PC-3 (cell line): ENCODE measurements at regions not wholly inside any gene's neighbourhood (a gene's known extent, or its start where the extent isn't known, plus 50 kb on each side); places are given as distances from the start of the nearest gene placed in this dataset.
"Not testable (repeated sequence)": the region's sequence is repeated elsewhere in the genome, so short reads cannot be mapped to it uniquely, and the experiment has no call there.

Source experiments
- ATAC-seq: fragments of 200-7000 bp; cut with Tn5 transposase; 2 replicates; pipeline ENCODE4 v1.9.1; 2020; ENCODE audit warnings: mild to moderate bottlenecking, moderate library complexity
- BruUV-seq: library from RNA; stranded (reverse); fragments of 400-500 nt; replicated peaks from 2 replicates; lab custom pipeline; 2021; lab: Mats Ljungman, UMichigan
- CTCF ChIA-PET: fragments of 300-600 bp; sonication (Branson Sonifier 250); formaldehyde crosslinking; loops from one replicate; lab custom pipeline; 2022; ENCODE audit warnings: antibody characterized with exemption; lab: Charles Lee
- POLR2A ChIA-PET: fragments of 300-600 bp; sonication (Branson Sonifier 250); formaldehyde crosslinking; loops from one replicate; lab custom pipeline; 2022; ENCODE audit warnings: antibody characterized with exemption; ENCODE audit not compliant: unreplicated experiment; lab: Charles Lee
- DNase-seq: peaks from one replicate; pipeline ENCODE4 v3.0.0-alpha.2; 2015
- H2AFZ ChIP-seq: fragments of 300-600 bp; sonication (generic); 2 replicates; pipeline ENCODE4 v1.6.0; 2016; ENCODE audit warnings: antibody characterized with exemption, low read length
- H3F3A ChIP-seq: fragments of 300-600 bp; sonication (generic); one replicate; pipeline ENCODE4 v1.6.0; 2017; ENCODE audit warnings: antibody characterized with exemption, low read length, control low read depth, mild to moderate bottlenecking; ENCODE audit not compliant: unreplicated experiment
- H3K27ac ChIP-seq: fragments of 300-600 bp; sonication (generic); 2 replicates; pipeline ENCODE4 v1.5.1; 2016; ENCODE audit warnings: mild to moderate bottlenecking, low read length
- H3K27me3 ChIP-seq: fragments of 300-600 bp; sonication (generic); 2 replicates; pipeline ENCODE4 v1.6.1; 2016; ENCODE audit warnings: low read length, mixed read lengths
- H3K36me3 ChIP-seq: fragments of 300-600 bp; sonication (generic); 2 replicates; pipeline ENCODE4 v1.6.1; 2016; ENCODE audit warnings: low read depth, mixed run types, low read length, mixed read lengths
- H3K4me1 ChIP-seq: fragments of 300-600 bp; sonication (generic); 2 replicates; pipeline ENCODE4 v1.5.1; 2016; ENCODE audit warnings: low read length; ENCODE audit not compliant: insufficient read depth
- H3K4me2 ChIP-seq: fragments of 300-600 bp; sonication (generic); 2 replicates; pipeline ENCODE4 v1.6.0; 2016; ENCODE audit warnings: low read length
- H3K4me3 ChIP-seq: fragments of 300-600 bp; sonication (generic); 2 replicates; pipeline ENCODE4 v1.5.1; 2016; ENCODE audit warnings: mild to moderate bottlenecking, low read length, mixed read lengths
- H3K79me2 ChIP-seq: fragments of 300-600 bp; sonication (generic); 2 replicates; pipeline ENCODE4 v1.6.1; 2017; ENCODE audit warnings: low read length, mixed read lengths
- H3K9ac ChIP-seq: fragments of 300-600 bp; sonication (generic); 2 replicates; pipeline ENCODE4 v1.6.0; 2016; ENCODE audit warnings: mild to moderate bottlenecking, low read length
- H3K9me2 ChIP-seq: fragments of 300-600 bp; sonication (generic); replicated peaks from 2 replicates; pipeline ENCODE4 v1.6.1; 2016; ENCODE audit warnings: mixed run types, low read length, mixed read lengths
- H3K9me3 ChIP-seq: fragments of 300-600 bp; sonication (generic); 2 replicates; pipeline ENCODE4 v1.6.1; 2016; ENCODE audit warnings: low read length, mixed read lengths
- H4K20me1 ChIP-seq: fragments of 300-600 bp; sonication (generic); 2 replicates; pipeline ENCODE4 v1.6.1; 2016; ENCODE audit warnings: low read length, mixed read lengths
- EZH2 ChIP-seq: fragments of 300-600 bp; sonication (generic); IDR thresholded peaks from one replicate; pipeline ENCODE4 v1.6.1; 2017; ENCODE audit warnings: antibody characterized with exemption, mild to moderate bottlenecking, low read length; ENCODE audit not compliant: unreplicated experiment
- EZH2phosphoT487 ChIP-seq: fragments of 300-600 bp; sonication (generic); IDR thresholded peaks from 2 replicates; pipeline ENCODE4 v1.6.1; 2018; ENCODE audit warnings: mild to moderate bottlenecking, antibody characterized with exemption, low read length, borderline replicate concordance
- intact Hi-C: fragments of 100-400 bp; cut with micrococcal nuclease; formaldehyde crosslinking; loops from 2 replicates; pipeline ENCODE4 v1.9.0; 2023
- TF ChIP-seq, protein P1 (sequence below): fragments of 300-600 bp; sonication (generic); conservative IDR thresholded peaks from 2 replicates; pipeline ENCODE4 v1.5.1; 2017; ENCODE audit warnings: antibody characterized with exemption, low read depth, mild to moderate bottlenecking, low read length

DNA sequence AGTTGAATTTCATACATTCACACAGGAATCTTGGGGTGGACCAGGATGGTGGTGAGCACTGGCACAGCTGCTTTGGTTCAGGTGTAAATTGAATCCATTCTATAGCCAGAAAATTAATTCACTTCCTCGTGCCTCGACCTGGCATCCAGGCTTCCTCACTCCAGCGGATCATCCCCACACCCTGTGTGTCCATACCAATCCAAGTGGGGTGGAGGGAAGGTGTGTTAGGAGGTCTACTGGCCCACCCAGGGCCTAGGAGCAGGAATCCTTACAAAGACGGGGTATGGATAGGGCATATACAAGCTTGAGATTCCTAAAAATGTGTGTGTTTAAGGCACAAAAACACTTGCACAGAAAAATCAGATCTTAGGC, 81.8 kb upstream of the SLC24A3 start:
- ATAC-seq = no peak
- no TSS peak for BruUV-seq
- TF ChIP-seq, protein P1, sequence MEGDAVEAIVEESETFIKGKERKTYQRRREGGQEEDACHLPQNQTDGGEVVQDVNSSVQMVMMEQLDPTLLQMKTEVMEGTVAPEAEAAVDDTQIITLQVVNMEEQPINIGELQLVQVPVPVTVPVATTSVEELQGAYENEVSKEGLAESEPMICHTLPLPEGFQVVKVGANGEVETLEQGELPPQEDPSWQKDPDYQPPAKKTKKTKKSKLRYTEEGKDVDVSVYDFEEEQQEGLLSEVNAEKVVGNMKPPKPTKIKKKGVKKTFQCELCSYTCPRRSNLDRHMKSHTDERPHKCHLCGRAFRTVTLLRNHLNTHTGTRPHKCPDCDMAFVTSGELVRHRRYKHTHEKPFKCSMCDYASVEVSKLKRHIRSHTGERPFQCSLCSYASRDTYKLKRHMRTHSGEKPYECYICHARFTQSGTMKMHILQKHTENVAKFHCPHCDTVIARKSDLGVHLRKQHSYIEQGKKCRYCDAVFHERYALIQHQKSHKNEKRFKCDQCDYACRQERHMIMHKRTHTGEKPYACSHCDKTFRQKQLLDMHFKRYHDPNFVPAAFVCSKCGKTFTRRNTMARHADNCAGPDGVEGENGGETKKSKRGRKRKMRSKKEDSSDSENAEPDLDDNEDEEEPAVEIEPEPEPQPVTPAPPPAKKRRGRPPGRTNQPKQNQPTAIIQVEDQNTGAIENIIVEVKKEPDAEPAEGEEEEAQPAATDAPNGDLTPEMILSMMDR = no peak
- TF ChIP-seq EZH2 (no peak), EZH2phosphoT487 (no peak)
- Histone ChIP-seq H4K20me1 (no peaks in the 10 kb centered on the region), H3F3A (no peaks in the 10 kb centered on the region), H2AFZ (no peak overlapping the region), H3K4me3 (no peak overlapping the region), H3K27ac (no peak overlapping the region), H3K79me2 (no peaks in the 10 kb centered on the region), H3K4me2 (no peak overlapping the region), H3K9me3 (0 out of 2 replicates have a peak, but pooled peaks cover 2% of the 10 kb centered on the region), H3K4me1 (no peaks in the 10 kb centered on the region), H3K9ac (no peak overlapping the region), H3K9me2 (no peaks in the 10 kb centered on the region), H3K27me3 (peaks cover 31% of the 10 kb centered on the region; the same call in 1 of the 2 replicates), H3K36me3 (no peaks in the 10 kb centered on the region)
- no peak for DNase-seq
- intact Hi-C loops = no loop called here
- POLR2A ChIA-PET = no interaction called here
- CTCF ChIA-PET = no interaction called here

DNA sequence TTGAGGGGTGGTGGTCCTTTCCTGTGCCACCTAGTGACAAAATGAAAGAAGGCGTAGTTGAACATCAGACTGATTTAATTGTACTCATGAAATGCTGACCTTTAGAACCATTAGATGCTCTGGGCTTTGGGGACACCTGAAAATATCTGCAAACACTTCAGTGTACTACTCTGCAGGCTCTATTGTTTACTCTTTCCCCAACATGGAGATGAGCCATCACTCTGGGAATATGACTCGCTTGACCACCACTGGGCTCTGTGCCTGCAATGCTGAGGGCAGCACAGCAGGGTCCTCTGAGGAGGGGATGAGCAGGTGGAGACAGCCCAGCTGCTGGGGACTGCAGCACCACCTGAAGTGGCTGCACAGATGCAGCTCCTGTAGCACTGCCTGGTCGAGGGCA, 74.8 kb upstream of the SLC24A3 start:
- TF ChIP-seq, protein P1 = no peak
- no peak for TF ChIP-seq EZH2phosphoT487
- no peak for TF ChIP-seq EZH2
- Histone ChIP-seq H4K20me1 (no peaks in the 10 kb centered on the region), H3K9me2 (no peaks in the 10 kb centered on the region), H3K4me1 (peaks cover 4% of the 10 kb centered on the region; the same call in 1 of the 2 replicates), H3K4me2 (no peak overlapping the region), H3K9ac (no peak overlapping the region), H3K27ac (no peak overlapping the region), H3K4me3 (no peak overlapping the region), H2AFZ (no peak overlapping the region), H3F3A (no peaks in the 10 kb centered on the region), H3K9me3 (0 out of 2 replicates have a peak, but pooled peaks cover 8% of the 10 kb centered on the region), H3K79me2 (no peaks in the 10 kb centered on the region), H3K36me3 (no peaks in the 10 kb centered on the region), H3K27me3 (no peaks in the 10 kb centered on the region)
- no peak for ATAC-seq
- CTCF ChIA-PET = no interaction called here
- BruUV-seq = no TSS peak
- POLR2A ChIA-PET = no interaction called here
- intact Hi-C loops = no loop called here
- peak; percentile 52 for DNase-seq

DNA sequence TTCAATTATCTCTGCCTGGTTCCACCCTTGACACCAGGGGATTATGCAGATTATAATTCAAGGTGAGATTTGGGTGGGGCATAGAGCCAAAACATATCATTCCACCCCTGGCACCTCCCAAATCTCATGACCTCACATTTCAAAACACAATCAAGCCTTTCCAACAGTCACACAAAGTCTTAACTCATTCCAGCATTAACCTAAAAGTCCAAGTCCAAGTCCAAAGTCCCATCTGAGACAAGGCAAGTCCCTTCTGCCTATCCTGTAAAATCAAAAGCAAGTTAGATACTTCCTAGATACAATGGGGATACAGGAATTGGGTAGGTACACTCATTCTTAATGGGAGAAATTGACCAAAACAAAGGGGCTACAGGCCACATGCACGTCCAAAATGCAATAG, 73.7 kb upstream of the SLC24A3 start:
- DNase-seq = no peak
- TF ChIP-seq, protein P1 = no peak
- no peak for TF ChIP-seq EZH2
- no peak for TF ChIP-seq EZH2phosphoT487
- intact Hi-C loops = no loop called here
- H3K9ac ChIP-seq = no peak overlapping the region
- H3K36me3 ChIP-seq = no peaks in the 10 kb centered on the region
- ChIA-PET CTCF (no interaction called here), POLR2A (no interaction called here)
- no peak overlapping the region for H3K27ac ChIP-seq
- H3K9me2 ChIP-seq = no peaks in the 10 kb centered on the region
- H2AFZ ChIP-seq = no peak overlapping the region
- no peaks in the 10 kb centered on the region for H3K27me3 ChIP-seq
- H3K9me3 ChIP-seq = 0 out of 2 replicates have a peak, but pooled peaks cover 8% of the 10 kb centered on the region
- ATAC-seq = no peak
- no peaks in the 10 kb centered on the region for H4K20me1 ChIP-seq
- no peaks in the 10 kb centered on the region for H3K79me2 ChIP-seq
- H3K4me2 ChIP-seq = no peak overlapping the region
- peaks cover 4% of the 10 kb centered on the region; the same call in 1 of the 2 replicates for H3K4me1 ChIP-seq
- no TSS peak for BruUV-seq
- no peaks in the 10 kb centered on the region for H3F3A ChIP-seq
- H3K4me3 ChIP-seq = no peak overlapping the region

DNA sequence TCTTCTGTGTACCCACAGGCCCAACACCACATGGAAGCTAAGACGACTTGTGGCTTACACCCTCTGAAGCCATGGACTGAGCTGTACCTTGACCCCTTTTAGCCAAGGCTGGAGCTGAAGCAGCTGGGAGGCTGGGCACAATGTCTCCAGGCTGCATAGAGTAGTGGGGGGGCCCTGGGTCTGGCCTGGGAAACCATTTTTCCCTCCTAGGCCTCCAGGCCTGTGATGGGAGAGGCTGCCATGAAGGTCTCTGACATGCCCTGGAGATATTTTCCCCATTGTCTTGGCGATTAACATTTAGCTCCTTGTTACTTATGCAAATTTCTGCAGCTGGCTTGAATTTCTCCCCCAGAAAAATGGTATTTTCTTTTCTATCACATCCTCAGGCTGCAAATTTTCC, 72.9 kb upstream of the SLC24A3 start:
- H4K20me1 ChIP-seq, H3K79me2 ChIP-seq, H3F3A ChIP-seq, H3K4me2 ChIP-seq, H3K4me1 ChIP-seq, H3K36me3 ChIP-seq, intact Hi-C loops, H3K4me3 ChIP-seq, ATAC-seq, H3K9ac ChIP-seq, BruUV-seq, H3K9me3 ChIP-seq, H3K27me3 ChIP-seq, H3K9me2 ChIP-seq, DNase-seq, H3K27ac ChIP-seq, H2AFZ ChIP-seq, CTCF ChIA-PET, POLR2A ChIA-PET: not testable (repeated sequence)
